ENCODE measurements at regions not wholly inside any gene's neighbourhood (a gene's known extent, or its start where the extent isn't known, plus 50 kb on each side); places are given as distances from the start of the nearest gene placed in this dataset.

GRCh38 chr10:94232711-94233383 is 129.9 kb downstream of the NOC3L start:
- no peak overlapping the region for H3K27ac ChIP-seq
- no peak for DNase-seq (ENCODE audit: low spot score in 2 of 2)
- no peak overlapping the region for H3K4me3 ChIP-seq
- H3K36me3 ChIP-seq, result no peaks in the 10 kb centered on the region
- no peaks in the 10 kb centered on the region for H3K9me3 ChIP-seq
- no peaks in the 10 kb centered on the region for H3K27me3 ChIP-seq
- TF ChIP-seq POLR2AphosphoS5 (IDR thresholded peaks at IDR 0.05), result no peak
- no peak for TF ChIP-seq POLR2A (IDR thresholded peaks at IDR 0.05)
- no peak for TF ChIP-seq CTCF (IDR thresholded peaks at IDR 0.05)
- TF ChIP-seq EP300 (IDR thresholded peaks at IDR 0.05), result no peak
- H3K4me1 ChIP-seq, result no peaks in the 10 kb centered on the region
- 77% methylated on average over 2 of the region's 2 CpGs for WGBS

GRCh38 chr10:94235461-94235860 is 127.3 kb downstream of the NOC3L start:
- no peak overlapping the region for H3K4me3 ChIP-seq
- no peak for TF ChIP-seq CTCF (IDR thresholded peaks at IDR 0.05)
- TF ChIP-seq POLR2A (IDR thresholded peaks at IDR 0.05), result no peak
- no peak for TF ChIP-seq EP300 (IDR thresholded peaks at IDR 0.05)
- no peak for TF ChIP-seq POLR2AphosphoS5 (IDR thresholded peaks at IDR 0.05)
- WGBS, result 71% methylated on average over 1 of the region's 1 CpG

GRCh38 chr10:94238006-94238617 is 124.6 kb downstream of the NOC3L start:
- no peak overlapping the region for H3K4me3 ChIP-seq
- 80% methylated on average over 4 of the region's 4 CpGs for WGBS
- H3K4me1 ChIP-seq, result no peaks in the 10 kb centered on the region
- H3K36me3 ChIP-seq, result no peaks in the 10 kb centered on the region
- no peaks in the 10 kb centered on the region for H3K9me3 ChIP-seq
- no peak for DNase-seq (ENCODE audit: low spot score in 2 of 2)
- H3K27me3 ChIP-seq, result no peaks in the 10 kb centered on the region
- TF ChIP-seq POLR2A (IDR thresholded peaks at IDR 0.05), result no peak
- no peak for TF ChIP-seq POLR2AphosphoS5 (IDR thresholded peaks at IDR 0.05)
- TF ChIP-seq EP300 (IDR thresholded peaks at IDR 0.05), result no peak
- H3K27ac ChIP-seq, result no peak overlapping the region

More at GRCh38 chr10:94235461-94235860, 127.3 kb downstream of the NOC3L start:
- DNase-seq (ENCODE audit: low spot score in 2 of 2), result no peak
- H3K36me3 ChIP-seq, result no peaks in the 10 kb centered on the region
- H3K27ac ChIP-seq, result no peak overlapping the region
- H3K9me3 ChIP-seq, result no peaks in the 10 kb centered on the region
- no peaks in the 10 kb centered on the region for H3K4me1 ChIP-seq
- no peaks in the 10 kb centered on the region for H3K27me3 ChIP-seq

GRCh38 chr10:94239696-94240095 is 123.0 kb downstream of the NOC3L start:
- 97% methylated on average over 6 of the region's 6 CpGs for WGBS
- H3K36me3 ChIP-seq, result no peaks in the 10 kb centered on the region
- TF ChIP-seq POLR2A (IDR thresholded peaks at IDR 0.05), result no peak
- TF ChIP-seq EP300 (IDR thresholded peaks at IDR 0.05), result no peak
- TF ChIP-seq CTCF (IDR thresholded peaks at IDR 0.05), result no peak
- no peak for TF ChIP-seq POLR2AphosphoS5 (IDR thresholded peaks at IDR 0.05)
- no peak for DNase-seq (ENCODE audit: low spot score in 2 of 2)
- H3K27me3 ChIP-seq, result no peaks in the 10 kb centered on the region
- no peak overlapping the region for H3K27ac ChIP-seq
- H3K9me3 ChIP-seq, result no peaks in the 10 kb centered on the region
- no peak overlapping the region for H3K4me3 ChIP-seq
- no peaks in the 10 kb centered on the region for H3K4me1 ChIP-seq

GRCh38 chr10:94240491-94240890 is 122.2 kb downstream of the NOC3L start:
- Histone ChIP-seq H3K9me3 (no peaks in the 10 kb centered on the region), H3K4me1 (no peaks in the 10 kb centered on the region), H3K27me3 (no peaks in the 10 kb centered on the region), H3K36me3 (no peaks in the 10 kb centered on the region), H3K4me3 (no peak overlapping the region), H3K27ac (no peak overlapping the region)
- TF ChIP-seq POLR2A (IDR thresholded peaks at IDR 0.05), result no peak
- TF ChIP-seq CTCF (IDR thresholded peaks at IDR 0.05), result no peak
- TF ChIP-seq POLR2AphosphoS5 (IDR thresholded peaks at IDR 0.05), result no peak
- TF ChIP-seq EP300 (IDR thresholded peaks at IDR 0.05), result no peak
- WGBS, result 76% methylated on average over 5 of the region's 5 CpGs
- no peak for DNase-seq (ENCODE audit: low spot score in 2 of 2)
